GM12878 (cell line): ENCODE measurements at regions not wholly inside any gene's neighbourhood (a gene's known extent, or its start where the extent isn't known, plus 50 kb on each side); places are given as distances from the start of the nearest gene placed in this dataset.

Source experiments
- ATAC-seq: fragments of 200-7000 bp; cut with Tn5 transposase; 3 replicates; pipeline ENCODE4 v1.9.1; 2020; ENCODE audit warnings: mild to moderate bottlenecking, moderate library complexity
- BruUV-seq: library from RNA; stranded (reverse); fragments of 400-500 nt; replicated peaks from 2 replicates; lab custom pipeline; 2021; lab: Mats Ljungman, UMichigan
- CTCF ChIA-PET: fragments of 300-600 bp; sonication (Branson Sonifier 250); formaldehyde crosslinking; extraction: SDS; loops from one replicate; lab custom pipeline; 2021; ENCODE audit warnings: inconsistent platforms; lab: Yijun Ruan, JAX
- POLR2A ChIA-PET: fragments of 350-600 bp; formaldehyde crosslinking; extraction: SDS; loops from one replicate; lab custom pipeline; 2021; ENCODE audit warnings: inconsistent platforms; lab: Charles Lee
- RAD21 ChIA-PET: fragments of 300-600 bp; sonication (Branson Sonifier 250); formaldehyde crosslinking; loops from one replicate; lab custom pipeline; 2023; ENCODE audit warnings: antibody characterized with exemption; ENCODE audit not compliant: unreplicated experiment; lab: Charles Lee
- SMC1A ChIA-PET: fragments of 300-600 bp; sonication (Branson Sonifier 250); formaldehyde crosslinking; loops from one replicate; lab custom pipeline; 2023; ENCODE audit not compliant: unreplicated experiment, uncharacterized antibody; lab: Charles Lee
- DNase-seq: peaks from one replicate; pipeline ENCODE4 v3.0.0-alpha.2; 2011; ENCODE audit warnings: low read depth, low spot score
- FAIRE-seq: peaks from 3 replicates; lab custom pipeline; 2011; peaks lifted over from hg19 to GRCh38; lab: Jason Lieb, UNC
- H2AFZ ChIP-seq: 2 replicates; pipeline ENCODE4 v1.6.0; 2011; ENCODE audit warnings: low read depth, low read length, control low read depth; ENCODE audit not compliant: control insufficient read depth
- H3K27ac ChIP-seq: 2 replicates; pipeline ENCODE4 v1.5.1; 2011; ENCODE audit warnings: control low read depth; ENCODE audit not compliant: control insufficient read depth, insufficient read depth
- H3K27me3 ChIP-seq, 2 experiments: replicated peaks in 1 of 2; 2 replicates each; pipeline versions ENCODE4 v1.6.0 to v1.6.1; 2011; ENCODE audit warnings: low read length in 1 of 2; ENCODE audit not compliant: control insufficient read depth in 2 of 2, insufficient read depth in 2 of 2
- H3K36me3 ChIP-seq, 2 experiments: 2 replicates each; pipeline ENCODE4 v1.5.1; 2011; ENCODE audit warnings: low read length in 1 of 2; ENCODE audit not compliant: control insufficient read depth in 2 of 2, insufficient read depth in 2 of 2
- H3K4me1 ChIP-seq: 2 replicates; pipeline ENCODE4 v1.6.1; 2011; ENCODE audit warnings: mild to moderate bottlenecking, low read length, moderate library complexity, mixed read lengths; ENCODE audit not compliant: control insufficient read depth, insufficient read depth
- H3K4me2 ChIP-seq: 2 replicates; pipeline ENCODE4 v1.6.0; 2011; ENCODE audit warnings: control low read depth; ENCODE audit not compliant: control insufficient read depth, insufficient read depth
- H3K4me3 ChIP-seq: fragments of 200-600 bp; sonication (generic); 2 replicates; pipeline ENCODE4 v1.5.1; 2016
- H3K79me2 ChIP-seq: 2 replicates; pipeline ENCODE4 v1.6.0; 2011; ENCODE audit warnings: low read length; ENCODE audit not compliant: control insufficient read depth, insufficient read depth
- H3K9ac ChIP-seq: 2 replicates; pipeline ENCODE4 v1.8.0; 2011; ENCODE audit warnings: low read length, control low read depth, mixed read lengths; ENCODE audit not compliant: control insufficient read depth, insufficient read depth
- H3K9me3 ChIP-seq: replicated peaks from 3 replicates; pipeline ENCODE4 v1.5.1; 2011; ENCODE audit warnings: mild to moderate bottlenecking, low read length; ENCODE audit not compliant: control insufficient read depth, insufficient read depth
- H4K20me1 ChIP-seq: 2 replicates; pipeline ENCODE4 v1.6.0; 2011; ENCODE audit not compliant: control insufficient read depth, insufficient read depth
- ATF7 ChIP-seq: fragments of 450-650 bp; IDR thresholded peaks from 2 replicates; pipeline ENCODE4 v1.6.1; 2016; ENCODE audit warnings: low read depth, mild to moderate bottlenecking
- BRCA1 ChIP-seq: IDR thresholded peaks from 2 replicates; pipeline ENCODE4 v1.6.1; 2011; ENCODE audit warnings: low read depth, low read length, improper control_type of control experiment
- JUND ChIP-seq: IDR thresholded peaks from 2 replicates; pipeline ENCODE4 v1.6.1; 2012; ENCODE audit warnings: low read depth, mild to moderate bottlenecking, low read length, improper control_type of control experiment, moderate library complexity
- LARP7 ChIP-seq: fragments of 450-650 bp; IDR thresholded peaks from 2 replicates; pipeline ENCODE4 v1.6.1; 2017; ENCODE audit warnings: mild to moderate bottlenecking
- NRF1 ChIP-seq: conservative IDR thresholded peaks from 2 replicates; pipeline ENCODE4 v1.6.1; 2011; ENCODE audit warnings: mild to moderate bottlenecking, low read depth, low read length, improper control_type of control experiment
- PML ChIP-seq: IDR thresholded peaks from 2 replicates; pipeline ENCODE4 v1.6.1; 2012; ENCODE audit warnings: low read length, inconsistent platforms
- SMC3 ChIP-seq: IDR thresholded peaks from 2 replicates; pipeline ENCODE4 v1.6.1; 2011; ENCODE audit warnings: low read length, improper control_type of control experiment, borderline replicate concordance
- SREBF1 ChIP-seq: IDR thresholded peaks from 2 replicates; pipeline ENCODE4 v1.6.1; 2012; ENCODE audit warnings: mild to moderate bottlenecking, low read length
- TAF1 ChIP-seq: IDR thresholded peaks from 2 replicates; pipeline ENCODE4 v1.6.1; 2011; ENCODE audit warnings: mild to moderate bottlenecking, low read depth, low read length, borderline replicate concordance
- ZNF207 ChIP-seq: fragments of 450-650 bp; IDR thresholded peaks from 2 replicates; pipeline ENCODE4 v1.6.1; 2014; ENCODE audit warnings: antibody characterized with exemption, mild to moderate bottlenecking, borderline replicate concordance
- ZNF274 ChIP-seq: IDR thresholded peaks from one replicate; pipeline ENCODE4 v1.8.0; 2011; ENCODE audit not compliant: insufficient read length, insufficient read depth
- WGBS: methylation state at CpG from one replicate; pipeline ENCODE4 v1.1.6; 2016; ENCODE audit warnings: low lambda C conversion rate; ENCODE audit not compliant: insufficient replicate concordance, insufficient coverage; ENCODE audit errors: missing lambda C conversion rate; 5-methylcytosine and 5-hydroxymethylcytosine counted together
- in situ Hi-C: fragments of 300-500 bp; cut with MboI; formaldehyde crosslinking; loops from 9 replicates; pipeline ENCODE4 v1.14.3; 2018; ENCODE audit warnings: mixed read lengths
- intact Hi-C: fragments of 100-400 bp; cut with micrococcal nuclease; formaldehyde crosslinking; loops from one replicate; pipeline ENCODE4 v1.14.2; 2022; ENCODE audit not compliant: unreplicated experiment
- TF ChIP-seq, protein P1 (sequence below): fragments of 450-650 bp; IDR thresholded peaks from 2 replicates; pipeline ENCODE4 v1.6.1; 2018; ENCODE audit warnings: borderline replicate concordance, mild to moderate bottlenecking; ENCODE audit not compliant: partially characterized antibody

DNA sequence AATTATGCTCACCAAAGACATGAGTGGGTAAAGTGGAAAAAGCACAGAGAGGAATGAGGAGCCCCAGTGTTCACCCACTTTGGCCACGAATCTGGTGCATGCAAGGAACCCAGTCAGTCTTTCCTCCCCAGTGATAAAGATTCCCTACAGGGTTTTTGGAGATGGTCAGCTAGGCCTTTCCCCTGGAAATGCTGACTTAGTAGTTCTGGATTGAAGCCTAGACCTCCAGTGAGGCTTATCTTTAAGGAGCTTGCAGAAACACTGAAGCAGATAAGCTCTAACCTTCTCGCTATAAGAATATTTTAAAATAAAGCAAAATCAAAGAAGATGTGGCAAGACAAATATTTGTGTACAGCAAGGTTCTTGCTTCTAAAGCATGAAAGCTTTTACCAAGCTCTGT, 178.3 kb upstream of the CCDC68 start:
- Histone ChIP-seq H3K4me1 (no peaks in the 10 kb centered on the region), H3K79me2 (no peaks in the 10 kb centered on the region), H2AFZ (no peak overlapping the region), H4K20me1 (no peaks in the 10 kb centered on the region), H3K9me3 (no peaks in the 10 kb centered on the region), H3K36me3 (no peaks in the 10 kb centered on the region), H3K4me3 (no peak overlapping the region)
- DNase-seq (no peak), ATAC-seq (no peak), FAIRE-seq (no peak)
- 33% methylated on average over 2 of the region's 2 CpGs for WGBS
- ChIA-PET RAD21 (no interaction called here), CTCF (no interaction called here)
- no TSS peak for BruUV-seq
- TF ChIP-seq BRCA1: no peak
- TF ChIP-seq, all 136 proteins: peak for 0
- Histone ChIP-seq H3K9ac (no peak overlapping the region), H3K27me3 (0 out of 4 replicates have a peak, but pooled peaks cover 0 to 3% of the 10 kb centered on the region in 2 experiments), H3K4me2 (no peak overlapping the region), H3K27ac (no peak overlapping the region)
- in situ Hi-C loops: no loop called here
- SMC1A ChIA-PET: no interaction called here
- POLR2A ChIA-PET: no interaction called here
- intact Hi-C loops: no loop called here

- no peaks in the 10 kb centered on the region for H4K20me1 ChIP-seq
- no peak for DNase-seq
- H3K4me1 ChIP-seq: no peaks in the 10 kb centered on the region
- no peak overlapping the region for H3K9ac ChIP-seq
- WGBS: 42% methylated on average over 7 of the region's 7 CpGs
- H3K4me3 ChIP-seq: no peak overlapping the region
- H2AFZ ChIP-seq: no peak overlapping the region
- H3K9me3 ChIP-seq: no peaks in the 10 kb centered on the region
- BruUV-seq: no TSS peak
- RAD21 ChIA-PET: no interaction called here
- POLR2A ChIA-PET: interaction anchor here (0.8 kb wide), 1 partner anchor 68 kb away, joined by 3 read pairs; no protein-coding TSS in a partner anchor
- no peaks in the 10 kb centered on the region for H3K36me3 ChIP-seq
- no peak overlapping the region for H3K4me2 ChIP-seq
- ATAC-seq: no peak
- CTCF ChIA-PET: interaction anchor here (1.4 kb wide), 1 partner anchor 120 kb away, joined by 3 read pairs; no protein-coding TSS in a partner anchor
- SMC1A ChIA-PET: interaction anchor here (1.5 kb wide), 1 partner anchor 11 kb away, joined by 4 read pairs; no protein-coding TSS in a partner anchor
- in situ Hi-C loops: no loop called here
- no peak for TF ChIP-seq SREBF1
- no peak for TF ChIP-seq JUND
- TF ChIP-seq SMC3: no peak
- TF ChIP-seq PML: no peak
- no peak for TF ChIP-seq BRCA1
- TF ChIP-seq ZNF274: no peak
- no peak for TF ChIP-seq TAF1
- TF ChIP-seq ATF7: no peak
- TF ChIP-seq, protein P1, sequence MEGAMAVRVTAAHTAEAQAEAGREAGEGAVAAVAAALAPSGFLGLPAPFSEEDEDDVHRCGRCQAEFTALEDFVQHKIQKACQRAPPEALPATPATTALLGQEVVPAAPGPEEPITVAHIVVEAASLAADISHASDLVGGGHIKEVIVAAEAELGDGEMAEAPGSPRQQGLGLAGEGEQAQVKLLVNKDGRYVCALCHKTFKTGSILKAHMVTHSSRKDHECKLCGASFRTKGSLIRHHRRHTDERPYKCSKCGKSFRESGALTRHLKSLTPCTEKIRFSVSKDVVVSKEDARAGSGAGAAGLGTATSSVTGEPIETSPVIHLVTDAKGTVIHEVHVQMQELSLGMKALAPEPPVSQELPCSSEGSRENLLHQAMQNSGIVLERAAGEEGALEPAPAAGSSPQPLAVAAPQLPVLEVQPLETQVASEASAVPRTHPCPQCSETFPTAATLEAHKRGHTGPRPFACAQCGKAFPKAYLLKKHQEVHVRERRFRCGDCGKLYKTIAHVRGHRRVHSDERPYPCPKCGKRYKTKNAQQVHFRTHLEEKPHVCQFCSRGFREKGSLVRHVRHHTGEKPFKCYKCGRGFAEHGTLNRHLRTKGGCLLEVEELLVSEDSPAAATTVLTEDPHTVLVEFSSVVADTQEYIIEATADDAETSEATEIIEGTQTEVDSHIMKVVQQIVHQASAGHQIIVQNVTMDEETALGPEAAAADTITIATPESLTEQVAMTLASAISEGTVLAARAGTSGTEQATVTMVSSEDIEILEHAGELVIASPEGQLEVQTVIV: no peak
- no peak for TF ChIP-seq ZNF207
- no peak for TF ChIP-seq LARP7
- TF ChIP-seq NRF1: no peak
- TF ChIP-seq, all 136 proteins: peak for 0
- H3K79me2 ChIP-seq: no peaks in the 10 kb centered on the region
- no peak for FAIRE-seq
- H3K27me3 ChIP-seq: 0 out of 4 replicates have a peak, but pooled peaks cover 0 to 3% of the 10 kb centered on the region in 2 experiments
- intact Hi-C loops: no loop called here
- H3K27ac ChIP-seq: no peak overlapping the region
Observed at GRCh38 chr18:55136864-55137263, 177.6 kb upstream of the CCDC68 start.
